HepG2 (cell line): ENCODE measurements at regions not wholly inside any gene's neighbourhood (a gene's known extent, or its start where the extent isn't known, plus 50 kb on each side); places are given as distances from the start of the nearest gene placed in this dataset.

Source experiments
- ATAC-seq: fragments of 200-7000 bp; cut with Tn5 transposase; 3 replicates; pipeline ENCODE4 v1.9.1; 2020; ENCODE audit warnings: mild to moderate bottlenecking, moderate library complexity
- BruUV-seq: library from RNA; stranded (reverse); fragments of 400-500 nt; replicated peaks from 2 replicates; lab custom pipeline; 2021; lab: Mats Ljungman, UMichigan
- CTCF ChIA-PET: fragments of 300-600 bp; formaldehyde crosslinking; extraction: SDS; loops from one replicate; lab custom pipeline; 2021; ENCODE audit warnings: low total read pairs, inconsistent platforms, low intra/inter-chr PET ratio; lab: Yijun Ruan, JAX
- POLR2A ChIA-PET: fragments of 350-600 bp; sonication (Branson Sonifier 250); formaldehyde crosslinking; loops from one replicate; lab custom pipeline; 2020; ENCODE audit warnings: antibody characterized with exemption, inconsistent platforms; lab: Yijun Ruan, JAX
- DNase-seq: peaks from one replicate; pipeline ENCODE4 v3.0.0-alpha.2; 2015; ENCODE audit warnings: low spot score
- FAIRE-seq: peaks from 3 replicates; lab custom pipeline; 2011; peaks lifted over from hg19 to GRCh38; lab: Jason Lieb, UNC
- H2AFZ ChIP-seq: one replicate; pipeline ENCODE4 v1.6.1; 2011; ENCODE audit warnings: low read length, inconsistent platforms
- H3K27ac ChIP-seq: fragments of 300-600 bp; 3 replicates; pipeline ENCODE4 v1.8.0; 2011; ENCODE audit warnings: mixed run types, mild to moderate bottlenecking, mixed read lengths, low read length, inconsistent platforms; ENCODE audit not compliant: insufficient read depth; ENCODE audit errors: extremely low read length
- H3K27me3 ChIP-seq, 2 experiments: fragments of 200-600 bp in 1 of 2; 2 replicates in 1 of 2; 3 replicates in 1 of 2; pipeline versions ENCODE4 v1.6.0 to v1.8.0; 2011; ENCODE audit warnings: low read length in 2 of 2, mild to moderate bottlenecking in 2 of 2, moderate library complexity in 2 of 2, inconsistent platforms in 1 of 2; ENCODE audit not compliant: insufficient read depth in 2 of 2, control insufficient read depth in 1 of 2
- H3K36me3 ChIP-seq, 2 experiments: fragments of 200-600 bp in 1 of 2; replicated peaks in 1 of 2; 2 replicates in 1 of 2; 3 replicates in 1 of 2; pipeline versions ENCODE4 v1.5.1 to v1.8.0; 2011; ENCODE audit warnings: low read length in 2 of 2, inconsistent platforms in 1 of 2; ENCODE audit not compliant: insufficient read depth in 2 of 2, control insufficient read depth in 1 of 2
- H3K4me1 ChIP-seq: 2 replicates; pipeline ENCODE4 v1.5.1; 2012; ENCODE audit warnings: low read length, inconsistent platforms; ENCODE audit not compliant: insufficient read depth
- H3K4me2 ChIP-seq: 2 replicates; pipeline ENCODE4 v1.6.0; 2011; ENCODE audit warnings: low read depth, low read length, inconsistent platforms
- H3K4me3 ChIP-seq, 3 experiments: fragments of 200-600 bp in 1 of 3; sonication (generic), shearing (Covaris generic) in 1 of 3; replicated peaks in 1 of 3; 2 replicates each; pipeline ENCODE4 v1.5.1; 2011 to 2016; ENCODE audit warnings: low read length in 3 of 3, inconsistent platforms in 2 of 3, low read depth in 2 of 3, mild to moderate bottlenecking in 2 of 3, control low read depth in 1 of 3, mixed read lengths in 1 of 3; ENCODE audit not compliant: insufficient read depth in 1 of 3
- H3K79me2 ChIP-seq: one replicate; pipeline ENCODE4 v1.6.1; 2011; ENCODE audit warnings: low read length, inconsistent platforms; ENCODE audit not compliant: insufficient read depth
- H3K9ac ChIP-seq: 2 replicates; pipeline ENCODE4 v1.6.0; 2011; ENCODE audit warnings: mild to moderate bottlenecking, low read depth, low read length, inconsistent platforms; ENCODE audit not compliant: insufficient read depth
- H3K9me3 ChIP-seq: 2 replicates; pipeline ENCODE4 v1.5.1; 2012; ENCODE audit warnings: mild to moderate bottlenecking, low read length
- H4K20me1 ChIP-seq: 2 replicates; pipeline ENCODE4 v1.6.0; 2011; ENCODE audit warnings: inconsistent platforms, mild to moderate bottlenecking, low read length, moderate library complexity; ENCODE audit not compliant: insufficient read depth
- ZNF496 ChIP-seq: sonication (generic); formaldehyde crosslinking; IDR thresholded peaks from 2 replicates; pipeline ENCODE4 v1.8.1; 2023; ENCODE audit warnings: mild to moderate bottlenecking, moderate library complexity, missing genetic modification reagents; ENCODE audit not compliant: insufficient replicate concordance
- WGBS: methylation state at CpG from one replicate; pipeline ENCODE4 v1.1.6; 2017; ENCODE audit warnings: low lambda C conversion rate; 5-methylcytosine and 5-hydroxymethylcytosine counted together
- in situ Hi-C: cut with HindIII; loops from 2 replicates; pipeline ENCODE4 v1.10.0; 2017; ENCODE audit warnings: low pct_unique_long_range_greater_than_20kb; ENCODE audit not compliant: extremely low pct_ligation_motif_present
- intact Hi-C: fragments of 100-400 bp; cut with micrococcal nuclease; formaldehyde crosslinking; loops from one replicate; pipeline ENCODE4 v1.10.0; 2022; ENCODE audit not compliant: unreplicated experiment
- TF ChIP-seq, protein P1 (sequence below), 2 experiments: sonication (generic) in 1 of 2; formaldehyde crosslinking in 1 of 2; IDR thresholded peaks; 2 replicates each; pipeline versions ENCODE4 v1.5.1 to v1.6.1; 2011 to 2020; ENCODE audit warnings: borderline replicate concordance in 1 of 2, low read depth in 1 of 2, low read length in 1 of 2, mild to moderate bottlenecking in 1 of 2, missing genetic modification reagents in 1 of 2, moderate library complexity in 1 of 2

DNA sequence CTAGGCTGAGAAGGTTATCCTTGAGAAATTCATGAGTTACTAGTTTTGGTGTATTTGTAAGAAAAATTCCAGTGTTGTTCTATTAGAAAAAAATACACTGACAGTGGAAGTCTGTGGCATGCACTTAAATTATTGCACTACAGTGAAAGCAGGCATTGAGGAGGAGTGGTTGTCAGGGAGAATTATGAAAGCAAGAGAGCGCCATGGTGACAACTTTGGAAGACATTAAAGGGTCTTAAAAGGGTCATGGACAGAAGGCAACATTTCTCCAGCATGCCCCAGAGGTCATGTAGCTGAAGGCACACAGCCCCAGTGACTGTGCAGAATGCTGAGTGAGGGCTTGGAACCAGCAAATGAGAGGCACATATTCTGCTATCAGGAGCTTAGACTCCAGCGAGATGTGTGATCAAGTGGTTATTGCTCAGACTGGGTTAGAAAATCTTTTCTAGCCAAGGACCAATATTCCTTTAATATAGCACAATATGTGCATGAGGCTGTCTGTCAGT is 292.7 kb downstream of the OLFM4 start:
- no peak for TF ChIP-seq ZNF496 (CRISPR knock-in tag)
- TF ChIP-seq, all 625 proteins: peak for 0
- DNase-seq, result no peak
- Histone ChIP-seq H3K9ac (no peak overlapping the region), H2AFZ (no peak overlapping the region), H3K36me3 (no peaks in the 10 kb centered on the region), H3K9me3 (no peaks in the 10 kb centered on the region), H3K4me3 (no peak overlapping the region), H3K79me2 (no peaks in the 10 kb centered on the region), H4K20me1 (no peaks in the 10 kb centered on the region), H3K27me3 (no peaks in the 10 kb centered on the region), H3K27ac (no peak overlapping the region), H3K4me2 (no peak overlapping the region), H3K4me1 (no peaks in the 10 kb centered on the region)
- WGBS, result 2% methylated on average over 2 of the region's 2 CpGs
- ATAC-seq, result no peak
- intact Hi-C loops, result no loop called here
- CTCF ChIA-PET, result no interaction called here
- in situ Hi-C loops, result no loop called here
- FAIRE-seq, result no peak
- POLR2A ChIA-PET, result no interaction called here
- no TSS peak for BruUV-seq

DNA sequence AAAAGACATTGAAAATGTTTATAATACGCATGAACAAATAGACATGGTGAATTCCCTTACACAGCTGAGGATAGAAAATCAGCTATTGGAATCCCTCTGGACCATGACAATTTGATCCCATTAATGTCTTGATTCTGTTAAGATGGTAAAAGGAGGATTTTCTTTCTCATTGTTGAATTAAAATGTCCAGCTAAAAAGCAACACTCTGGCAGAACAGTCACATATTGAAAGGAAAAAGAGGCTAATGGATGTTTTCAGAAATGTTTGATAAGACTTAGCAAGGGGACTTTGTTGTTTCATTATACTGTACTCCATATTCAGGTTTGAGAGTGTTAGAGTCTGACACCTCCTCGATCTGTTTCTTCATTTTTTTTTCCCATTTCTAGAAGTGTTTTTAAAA is 296.0 kb downstream of the OLFM4 start:
- TF ChIP-seq, protein P1, sequence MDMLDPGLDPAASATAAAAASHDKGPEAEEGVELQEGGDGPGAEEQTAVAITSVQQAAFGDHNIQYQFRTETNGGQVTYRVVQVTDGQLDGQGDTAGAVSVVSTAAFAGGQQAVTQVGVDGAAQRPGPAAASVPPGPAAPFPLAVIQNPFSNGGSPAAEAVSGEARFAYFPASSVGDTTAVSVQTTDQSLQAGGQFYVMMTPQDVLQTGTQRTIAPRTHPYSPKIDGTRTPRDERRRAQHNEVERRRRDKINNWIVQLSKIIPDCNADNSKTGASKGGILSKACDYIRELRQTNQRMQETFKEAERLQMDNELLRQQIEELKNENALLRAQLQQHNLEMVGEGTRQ (IDR thresholded peaks at IDR 0.05; ENCODE audit: low read depth, low read length), result no peak
- TF ChIP-seq, protein P1 (CRISPR knock-in tag; IDR thresholded peaks at IDR 0.05; ENCODE audit: borderline replicate concordance), result no peak
- TF ChIP-seq, all 625 proteins: peak for 0
- H3K4me2 ChIP-seq, result no peak overlapping the region

More for the DNA sequence above, 296.0 kb downstream of the OLFM4 start:
- DNase-seq (no peak), ATAC-seq (no peak), FAIRE-seq (no peak)
- no peaks in the 10 kb centered on the region for H3K27me3 ChIP-seq
- H3K9me3 ChIP-seq, result no peaks in the 10 kb centered on the region; the same call in 1 of the 2 replicates
- no peaks in the 10 kb centered on the region for H3K79me2 ChIP-seq
- no peaks in the 10 kb centered on the region for H3K36me3 ChIP-seq
- H3K27ac ChIP-seq, result no peak overlapping the region
- in situ Hi-C loops (no loop called here), intact Hi-C loops (no loop called here)
- no peak overlapping the region for H3K9ac ChIP-seq
- H3K4me1 ChIP-seq, result no peaks in the 10 kb centered on the region
- BruUV-seq, result no TSS peak
- no peaks in the 10 kb centered on the region for H4K20me1 ChIP-seq
- CTCF ChIA-PET, result no interaction called here
- no peak overlapping the region for H2AFZ ChIP-seq
- H3K4me3 ChIP-seq, result no peak overlapping the region
- POLR2A ChIA-PET, result no interaction called here
- 3% methylated on average over 2 of the region's 2 CpGs for WGBS
